CD14-positive monocyte (primary cell): ENCODE measurements at regions not wholly inside any gene's neighbourhood (a gene's known extent, or its start where the extent isn't known, plus 50 kb on each side); places are given as distances from the start of the nearest gene placed in this dataset.

Experiments
- DNase-seq, 3 donors: peaks; one replicate each; pipeline ENCODE4 v3.0.0-alpha.2; 2011 to 2022
- H2AFZ ChIP-seq: 2 replicates; pipeline ENCODE4 v1.6.0; 2012; ENCODE audit warnings: mild to moderate bottlenecking, low read depth, low read length, inconsistent platforms; ENCODE audit not compliant: insufficient read depth, poor library complexity, severe bottlenecking
- H3K27ac ChIP-seq, 2 donors: 1 replicate in 1 of 2; 2 replicates in 1 of 2; pipeline ENCODE4 v1.5.1; 2012 to 2013; ENCODE audit warnings: low read length in 2 of 2, control low read depth in 1 of 2, inconsistent platforms in 1 of 2, low read depth in 1 of 2, mild to moderate bottlenecking in 1 of 2
- H3K27me3 ChIP-seq, 2 donors: one replicate each; pipeline versions ENCODE4 v1.6.0 to v1.6.1; 2011 to 2013; ENCODE audit warnings: low read length in 2 of 2; ENCODE audit not compliant: control insufficient read depth in 2 of 2, insufficient read depth in 2 of 2
- H3K36me3 ChIP-seq, 2 donors: replicated peaks in 1 of 2; 1 replicate in 1 of 2; 2 replicates in 1 of 2; pipeline versions ENCODE4 v1.5.1 to v1.6.1; 2012 to 2013; ENCODE audit warnings: low read length in 2 of 2, control low read depth in 1 of 2, inconsistent platforms in 1 of 2, mild to moderate bottlenecking in 1 of 2; ENCODE audit not compliant: insufficient read depth in 2 of 2, control insufficient read depth in 1 of 2
- H3K4me1 ChIP-seq, 2 donors: 1 replicate in 1 of 2; 2 replicates in 1 of 2; pipeline versions ENCODE4 v1.5.1 to v1.6.1; 2012 to 2013; ENCODE audit warnings: low read length in 2 of 2, control low read depth in 1 of 2, inconsistent platforms in 1 of 2, mild to moderate bottlenecking in 1 of 2, moderate library complexity in 1 of 2; ENCODE audit not compliant: insufficient read depth in 2 of 2, control insufficient read depth in 1 of 2
- H3K4me2 ChIP-seq: replicated peaks from 2 replicates; pipeline ENCODE3; 2012; ENCODE audit warnings: low read length, moderate library complexity, mild to moderate bottlenecking; ENCODE audit not compliant: poor library complexity, severe bottlenecking; ENCODE audit errors: extremely low read depth
- H3K4me3 ChIP-seq, 3 experiments: fragments of 200-600 bp in 1 of 3; sonication (generic) in 1 of 3; replicated peaks in 1 of 3; 1 replicate in 2 of 3; 2 replicates in 1 of 3; pipeline ENCODE4 v1.5.1; 2011 to 2013; ENCODE audit warnings: low read length in 3 of 3, mild to moderate bottlenecking in 3 of 3, control low read depth in 2 of 3, low read depth in 2 of 3, inconsistent platforms in 1 of 3, moderate library complexity in 1 of 3
- H3K79me2 ChIP-seq: 2 replicates; pipeline ENCODE4 v1.6.0; 2012; ENCODE audit warnings: mild to moderate bottlenecking, control low read depth, inconsistent platforms, low read length, moderate library complexity; ENCODE audit not compliant: insufficient read depth
- H3K9ac ChIP-seq: 2 replicates; pipeline ENCODE4 v1.6.0; 2017; ENCODE audit warnings: low read length, mild to moderate bottlenecking; ENCODE audit not compliant: insufficient read depth, poor library complexity, severe bottlenecking
- H3K9me3 ChIP-seq, 2 donors: replicated peaks in 1 of 2; 1 replicate in 1 of 2; 2 replicates in 1 of 2; pipeline versions ENCODE4 v1.5.1 to v1.6.1; 2012 to 2013; ENCODE audit warnings: low read length in 2 of 2, control low read depth in 1 of 2; ENCODE audit not compliant: control insufficient read depth in 1 of 2, insufficient read depth in 1 of 2
- H4K20me1 ChIP-seq: 2 replicates; pipeline ENCODE4 v1.6.0; 2012; ENCODE audit warnings: mild to moderate bottlenecking, low read length, control low read depth, moderate library complexity; ENCODE audit not compliant: insufficient read depth
- H3K27ac Mint-ChIP-seq, 7 donors: one replicate each; pipeline ENCODE4 v1.8.0; 2020; ENCODE audit warnings: mild to moderate bottlenecking in 7 of 7, mixed read lengths in 7 of 7, moderate library complexity in 6 of 7, inconsistent platforms in 2 of 7
- H3K27me3 Mint-ChIP-seq, 3 donors: one replicate each; pipeline ENCODE4 v1.8.0; 2021 to 2022; ENCODE audit warnings: low read depth in 3 of 3, mild to moderate bottlenecking in 3 of 3, mixed read lengths in 3 of 3, moderate library complexity in 3 of 3, inconsistent platforms in 1 of 3
- H3K36me3 Mint-ChIP-seq, 2 donors: one replicate each; pipeline ENCODE4 v1.8.0; 2020; ENCODE audit warnings: mixed read lengths in 2 of 2, inconsistent platforms in 1 of 2, mild to moderate bottlenecking in 1 of 2
- H3K4me1 Mint-ChIP-seq: one replicate; pipeline ENCODE4 v1.8.0; 2020; ENCODE audit warnings: mild to moderate bottlenecking, mixed read lengths
- H3K4me3 Mint-ChIP-seq, 2 donors: one replicate each; pipeline ENCODE4 v1.8.0; 2020; ENCODE audit warnings: mild to moderate bottlenecking in 2 of 2, mixed read lengths in 2 of 2, moderate library complexity in 1 of 2
- H3K9me3 Mint-ChIP-seq, 7 donors: one replicate each; pipeline ENCODE4 v1.8.0; 2020 to 2022; ENCODE audit warnings: mixed read lengths in 7 of 7, mild to moderate bottlenecking in 6 of 7, moderate library complexity in 6 of 7, inconsistent platforms in 2 of 7
- CTCF ChIP-seq: fragments of 200-600 bp; IDR thresholded peaks from one replicate; pipeline ENCODE4 v1.8.0; 2022; ENCODE audit warnings: antibody characterized with exemption, mild to moderate bottlenecking
- WGBS: methylation state at CpG from one replicate; pipeline ENCODE4 v1.1.5; 2013; ENCODE audit warnings: missing lambda C conversion rate; ENCODE audit not compliant: insufficient coverage; 5-methylcytosine and 5-hydroxymethylcytosine counted together
- intact Hi-C, 2 donors: fragments of 100-400 bp; cut with micrococcal nuclease; formaldehyde crosslinking; loops; one replicate each; pipeline versions ENCODE4 v1.15.0 to v1.15.1; 2023

GRCh38 chr5:82352146-82352791 lies 74.1 kb upstream of the RPS23 start:
- peak; percentile 65 for TF ChIP-seq CTCF
- H3K9ac ChIP-seq, result no peak overlapping the region
- no peak overlapping the region for H2AFZ ChIP-seq
- Mint-ChIP-seq H3K9me3 (no peaks in the 10 kb centered on the region), H3K27me3 (peaks cover 1% of the 10 kb centered on the region in 3 donors), H3K4me1 (peaks cover 17% of the 10 kb centered on the region), H3K36me3 (no peaks in the 10 kb centered on the region), H3K27ac (no peak overlapping the region), H3K4me3 (no peak overlapping the region)
- no peaks in the 10 kb centered on the region for H3K27me3 ChIP-seq
- no peak overlapping the region for H3K4me3 ChIP-seq
- no peaks in the 10 kb centered on the region for H3K79me2 ChIP-seq
- H3K27ac ChIP-seq, result no peak overlapping the region
- H4K20me1 ChIP-seq, result no peaks in the 10 kb centered on the region
- 0% methylated on average over 1 of the region's 7 CpGs for WGBS
- intact Hi-C loops, result loop anchor here (5.0 kb wide), 3 partner anchors 290 to 1210 kb away; partner anchors contain the start of gene VCAN (in 2 of the 2)
- peaks cover 6 to 10% of the 10 kb centered on the region in 2 donors for H3K4me1 ChIP-seq
- DNase-seq, result no peak
- H3K36me3 ChIP-seq, result no peaks in the 10 kb centered on the region
- no peak overlapping the region for H3K4me2 ChIP-seq
- H3K9me3 ChIP-seq, result no peaks in the 10 kb centered on the region

GRCh38 chr5:82351754-82352145 lies 73.6 kb upstream of the RPS23 start:
- peak; percentile 22 to 55 (median 46) for DNase-seq
- Histone ChIP-seq H3K27me3 (no peaks in the 10 kb centered on the region), H4K20me1 (no peaks in the 10 kb centered on the region), H3K4me2 (no peak overlapping the region), H3K27ac (no peak overlapping the region), H2AFZ (no peak overlapping the region), H3K4me1 (peaks cover under 1 to 4% of the 10 kb centered on the region in 2 donors), H3K9me3 (no peaks in the 10 kb centered on the region), H3K9ac (no peak overlapping the region), H3K4me3 (no peak overlapping the region), H3K36me3 (no peaks in the 10 kb centered on the region), H3K79me2 (no peaks in the 10 kb centered on the region)
- H3K4me3 Mint-ChIP-seq, result no peak overlapping the region
- peak; percentile 93 for TF ChIP-seq CTCF
- H3K9me3 Mint-ChIP-seq, result no peaks in the 10 kb centered on the region
- peaks cover 12% of the 10 kb centered on the region for H3K4me1 Mint-ChIP-seq
- WGBS, result 17% methylated on average over 1 of the region's 2 CpGs
- intact Hi-C loops, result loop anchor here (5.0 kb wide), 3 partner anchors 291 to 1211 kb away; partner anchors contain the start of gene VCAN (in 2 of the 2)
- no peak overlapping the region for H3K27ac Mint-ChIP-seq
- no peaks in the 10 kb centered on the region for H3K36me3 Mint-ChIP-seq
- H3K27me3 Mint-ChIP-seq, result peaks cover 1% of the 10 kb centered on the region in 3 donors
